ENCODE measurements at regions not wholly inside any gene's neighbourhood (a gene's known extent, or its start where the extent isn't known, plus 50 kb on each side); places are given as distances from the start of the nearest gene placed in this dataset.
"Not testable (repeated sequence)": the region's sequence is repeated elsewhere in the genome, so short reads cannot be mapped to it uniquely, and the experiment has no call there.

GRCh38 chr7:91569728-91570457 is 305.7 kb downstream of the FZD1 start:
- FAIRE-seq = no peak

GRCh38 chr7:91570560-91570959 is 306.3 kb downstream of the FZD1 start:
- FAIRE-seq = no peak

GRCh38 chr7:91571601-91572000 is 307.4 kb downstream of the FZD1 start:
- no peak for FAIRE-seq

DNA sequence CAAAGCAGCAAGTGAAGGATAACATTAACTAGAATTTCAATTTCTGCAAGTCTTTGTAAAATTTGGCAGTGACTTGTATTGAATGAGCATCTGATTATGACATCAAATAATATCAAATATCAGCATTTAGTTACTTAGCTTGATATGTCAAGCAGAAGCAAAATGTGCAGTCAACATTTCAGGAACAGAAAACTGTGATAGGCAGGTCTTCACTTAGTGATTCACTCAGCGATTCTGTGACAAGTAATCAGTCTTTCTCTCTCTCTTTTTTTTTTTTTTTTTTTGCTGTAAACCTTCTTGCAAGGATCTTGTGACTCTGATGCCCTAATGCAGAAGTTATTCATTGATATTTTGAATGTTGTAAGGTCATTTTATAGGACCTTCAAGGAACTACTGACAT is 307.1 kb downstream of the MTERF1 start:
- FAIRE-seq = no peak

DNA sequence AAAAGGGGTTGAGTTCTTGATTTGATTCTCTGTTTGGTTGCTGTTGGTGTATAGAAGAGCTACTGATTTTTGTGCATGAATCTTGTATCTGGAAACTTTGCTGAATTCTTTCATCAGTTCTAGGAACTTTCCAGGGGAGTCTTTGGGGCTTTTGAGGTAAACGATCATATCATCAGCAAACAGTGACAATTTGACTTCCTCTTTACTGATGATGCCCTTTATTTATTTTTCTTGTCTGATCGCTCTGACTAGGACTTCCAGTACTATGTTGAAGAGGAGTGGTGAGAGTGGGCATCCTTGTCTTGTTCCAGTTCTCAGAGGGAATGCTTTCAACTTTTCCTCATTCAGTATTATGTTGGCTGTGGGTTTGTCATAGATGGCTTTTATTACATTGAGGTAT is 304.0 kb downstream of the MTERF1 start:
- not testable (repeated sequence) for FAIRE-seq

- FAIRE-seq = no peak
Measured at GRCh38 chr7:91579837-91580236, 300.7 kb downstream of the MTERF1 start.

DNA sequence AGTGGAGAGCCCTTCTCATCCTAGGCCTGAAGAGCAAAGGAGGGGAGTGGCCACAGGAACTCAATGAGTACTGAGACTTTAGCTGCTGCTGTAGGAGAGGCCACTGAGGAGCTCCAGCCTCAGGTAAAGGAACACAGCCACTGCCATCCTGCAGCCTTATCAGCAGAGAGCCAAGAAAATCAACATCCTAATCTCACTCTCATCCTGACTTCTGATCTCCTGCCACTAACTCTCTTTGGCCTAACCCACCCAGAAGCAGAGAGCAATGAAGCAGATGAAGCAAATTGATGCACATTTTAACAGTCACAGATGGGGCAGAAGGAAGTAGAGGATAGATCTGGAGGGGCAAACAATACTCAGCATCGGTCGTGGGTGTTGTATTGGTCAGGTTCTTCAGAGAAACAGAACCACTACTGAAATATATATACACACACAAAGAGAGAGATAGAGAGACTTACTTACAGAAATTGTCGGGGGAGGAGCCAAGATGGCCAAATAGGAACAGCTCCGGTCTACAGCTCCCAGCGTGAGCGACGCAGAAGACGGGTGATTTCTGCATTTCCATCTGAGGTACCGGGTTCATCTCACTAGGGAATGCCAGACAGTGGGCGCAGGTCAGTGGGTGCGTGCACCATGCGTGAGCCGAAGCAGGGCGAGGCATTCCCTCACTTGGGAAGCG is 297.6 kb downstream of the MTERF1 start:
- FAIRE-seq = no peak

GRCh38 chr7:91596287-91596686 is 284.2 kb downstream of the MTERF1 start:
- no peak for FAIRE-seq

DNA sequence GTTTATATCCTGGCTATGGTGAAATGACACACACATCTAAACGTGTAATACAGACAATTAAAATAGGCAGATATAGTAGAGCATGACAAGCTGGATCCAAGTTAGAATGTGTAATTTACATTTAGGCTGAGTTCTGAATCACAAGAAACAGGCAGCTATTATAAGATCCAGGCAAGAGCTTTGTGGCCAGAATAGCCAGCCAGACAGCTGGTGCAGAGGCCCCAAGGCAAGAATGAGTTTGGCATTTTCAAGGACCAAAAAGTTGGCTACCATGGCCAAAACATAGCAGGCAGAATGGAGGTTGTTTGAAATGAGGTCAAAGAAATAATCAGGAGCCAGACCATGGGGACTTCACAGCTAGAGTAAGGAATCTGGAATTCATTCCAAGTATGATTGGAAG is 281.7 kb downstream of the MTERF1 start:
- FAIRE-seq = no peak

GRCh38 chr7:91600112-91600511 is 280.4 kb downstream of the MTERF1 start:
- FAIRE-seq = no peak

DNA sequence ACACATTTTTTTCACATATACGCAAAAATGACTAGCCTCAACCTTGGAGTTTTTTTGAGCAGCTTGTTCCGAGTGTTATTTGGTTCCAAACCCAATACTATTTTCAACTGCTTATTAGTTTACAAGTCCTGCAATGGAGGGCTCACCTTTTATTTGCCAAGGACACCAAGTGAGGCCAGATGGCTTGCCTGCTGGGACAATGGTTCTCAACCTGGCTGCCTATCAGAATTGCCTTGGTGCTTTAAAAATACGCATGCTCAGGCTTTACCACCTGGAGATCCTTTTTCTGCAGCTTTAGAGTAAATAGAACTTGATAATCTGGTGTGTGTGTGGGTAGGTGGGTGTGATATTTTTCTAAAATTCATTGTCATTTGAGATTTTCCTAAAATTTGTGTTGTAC is 276.8 kb downstream of the MTERF1 start:
- FAIRE-seq = no peak

- no peak for FAIRE-seq
Measured at GRCh38 chr7:91608606-91609005, 271.9 kb downstream of the MTERF1 start.

DNA sequence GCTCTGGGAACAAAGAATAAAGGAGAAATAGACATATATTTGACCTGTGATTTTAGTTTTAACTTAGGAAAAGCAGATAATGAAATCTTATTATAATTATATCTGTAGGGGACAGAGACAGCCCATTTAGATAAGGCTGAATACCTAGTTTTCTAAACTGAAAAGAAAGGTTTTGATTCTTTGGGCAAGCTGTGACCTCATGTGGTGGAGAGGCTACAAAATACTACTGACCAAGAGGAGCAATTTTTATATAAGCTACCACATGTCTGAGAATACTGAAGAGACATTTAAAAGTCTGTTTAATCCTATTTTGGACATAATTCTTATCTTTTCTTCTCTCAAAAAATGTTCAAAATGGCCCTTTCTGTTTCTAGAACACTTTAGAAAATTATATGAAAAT is 271.0 kb downstream of the MTERF1 start:
- no peak for FAIRE-seq

- no peak for FAIRE-seq
Measured at GRCh38 chr7:91614431-91614830, 266.1 kb downstream of the MTERF1 start.

GRCh38 chr7:91618776-91619765 is 261.4 kb downstream of the MTERF1 start:
- no peak for FAIRE-seq

GRCh38 chr7:91620827-91621226 is 259.7 kb downstream of the MTERF1 start:
- FAIRE-seq = no peak

DNA sequence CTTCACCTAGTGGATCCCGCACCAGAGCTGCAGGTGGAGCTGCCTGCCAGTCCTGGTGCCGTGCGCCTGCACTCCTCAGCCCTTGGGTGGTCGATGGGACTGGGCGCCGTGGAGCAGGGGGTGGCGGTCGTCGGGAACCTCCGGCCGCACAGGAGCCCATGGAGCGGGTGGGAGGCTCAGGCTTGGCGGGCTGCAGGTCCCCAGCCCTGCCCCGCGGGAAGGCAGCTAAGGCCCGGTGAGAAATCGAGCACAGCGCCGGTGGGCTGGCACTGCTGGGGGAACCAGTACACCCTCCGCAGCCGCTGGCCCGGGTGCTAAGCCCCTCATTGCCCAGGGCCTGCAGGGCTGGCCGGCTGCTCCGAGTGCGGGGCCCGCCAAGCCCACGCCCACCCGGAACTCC is 253.2 kb downstream of the MTERF1 start:
- FAIRE-seq = not testable (repeated sequence)

- no peak for FAIRE-seq
Measured at GRCh38 chr7:91628742-91629141, 251.8 kb downstream of the MTERF1 start.

DNA sequence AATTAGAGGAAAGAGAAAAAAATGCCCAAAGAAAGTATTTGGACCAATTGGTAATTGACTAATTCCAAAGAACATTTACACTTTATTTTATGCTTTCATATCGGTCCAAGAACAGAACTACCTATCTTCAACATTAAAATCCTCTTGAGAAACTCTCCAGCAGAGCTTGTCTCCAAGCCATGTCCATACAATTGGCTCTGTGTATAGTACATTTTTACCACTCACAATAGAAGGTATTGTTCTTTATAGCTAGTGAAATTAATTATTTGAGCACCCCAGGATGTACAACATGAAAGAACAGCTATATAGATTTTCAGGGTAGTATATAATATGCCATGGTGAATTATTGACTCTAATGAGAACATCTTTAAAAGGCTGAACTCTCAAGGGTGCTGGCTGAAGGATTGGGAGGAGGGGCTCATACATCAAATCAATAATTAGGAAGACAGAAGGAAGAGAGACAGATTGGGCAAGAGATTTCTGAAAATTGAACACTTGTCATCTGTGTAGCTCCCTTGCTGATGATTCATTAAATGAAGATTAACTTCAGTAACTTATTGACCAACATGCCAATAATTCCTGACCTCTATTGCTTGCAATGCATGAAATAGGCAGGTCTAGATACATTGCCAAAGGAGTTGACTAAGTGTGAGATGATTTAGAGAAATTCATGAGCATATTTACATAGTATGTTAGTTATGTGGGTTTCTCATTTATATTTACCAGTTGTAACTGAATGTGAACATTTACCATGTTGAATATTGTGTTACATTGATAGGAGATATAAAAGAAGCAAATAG is 249.7 kb downstream of the MTERF1 start:
- FAIRE-seq = no peak

GRCh38 chr7:91632234-91632940 is 248.1 kb downstream of the MTERF1 start:
- FAIRE-seq = no peak

DNA sequence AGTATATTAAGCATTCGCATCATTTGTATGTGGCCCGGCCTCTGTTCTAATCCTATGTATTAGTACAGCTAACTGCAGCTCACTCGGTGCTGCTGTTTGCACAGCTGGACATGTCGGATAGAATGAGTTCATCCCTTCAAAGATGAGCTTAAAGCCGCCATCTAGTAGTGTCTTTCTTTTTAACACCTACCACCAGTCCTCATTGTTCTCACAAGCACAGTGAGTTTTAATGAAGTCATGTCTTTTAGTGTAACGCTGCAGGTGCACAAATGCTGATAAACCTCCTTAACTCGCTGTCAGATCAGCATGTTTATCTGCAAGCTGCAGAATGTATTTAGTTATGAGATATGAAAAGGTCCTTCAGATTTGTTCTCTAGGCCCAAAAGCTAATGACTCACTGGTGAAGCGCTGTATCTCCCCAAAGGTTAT is 247.5 kb downstream of the MTERF1 start:
- FAIRE-seq = no peak
